Hematopoietic multipotent progenitor cell treated with erythropoietin and hydrocortisone succinate and interleukin-3 and kit ligand, for 15 days (in vitro differentiated cells): ENCODE measurements at regions not wholly inside any gene's neighbourhood (a gene's known extent, or its start where the extent isn't known, plus 50 kb on each side); places are given as distances from the start of the nearest gene placed in this dataset.
"Not testable (repeated sequence)": the region's sequence is repeated elsewhere in the genome, so short reads cannot be mapped to it uniquely, and the experiment has no call there.

Experiments used
- DNase-seq: peaks from one replicate; pipeline ENCODE4 v3.0.0-alpha.2; 2015; ENCODE audit warnings: low spot score

- no peak for DNase-seq
These were observed 655.0 kb downstream of the QKI start for GRCh38 chr6:164069350-164069990.

DNA sequence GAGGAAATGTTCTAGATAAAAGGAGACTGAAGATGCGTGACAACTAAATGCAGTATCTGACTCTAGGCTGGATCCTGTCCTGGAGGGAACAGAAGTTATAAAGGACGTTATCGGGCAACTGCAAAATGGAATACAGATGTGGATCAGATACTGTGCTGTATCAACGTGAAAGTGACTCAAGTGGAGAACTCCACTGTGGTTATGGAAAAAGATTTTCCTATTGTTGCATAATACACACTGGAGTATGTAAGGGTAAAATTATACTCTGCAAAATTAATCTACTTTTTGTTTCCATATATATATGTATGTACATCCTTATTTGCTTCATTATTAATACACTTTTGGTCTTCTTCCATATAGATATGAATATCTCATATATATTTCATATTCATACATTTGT lies 654.0 kb downstream of the QKI start:
- DNase-seq, result no peak

DNA sequence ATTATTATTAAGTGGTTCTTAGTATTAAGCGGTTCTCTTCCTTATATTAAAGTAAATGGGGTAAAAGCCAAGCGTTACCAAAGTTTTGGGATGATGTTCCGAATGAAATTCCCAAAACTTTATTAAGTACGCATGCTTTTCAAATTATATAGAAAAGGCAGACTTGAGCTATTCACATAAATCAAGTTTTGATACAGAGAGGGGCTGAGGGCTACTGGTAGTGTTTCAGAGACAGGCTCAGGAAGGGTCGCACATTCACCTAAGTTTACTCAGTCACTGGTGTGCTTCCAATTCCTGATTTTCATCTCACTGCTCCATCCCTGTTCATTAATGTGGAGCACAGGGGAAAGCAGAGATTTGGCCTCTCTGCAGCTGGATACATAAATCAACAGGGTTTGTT lies 652.2 kb downstream of the QKI start:
- no peak for DNase-seq

DNA sequence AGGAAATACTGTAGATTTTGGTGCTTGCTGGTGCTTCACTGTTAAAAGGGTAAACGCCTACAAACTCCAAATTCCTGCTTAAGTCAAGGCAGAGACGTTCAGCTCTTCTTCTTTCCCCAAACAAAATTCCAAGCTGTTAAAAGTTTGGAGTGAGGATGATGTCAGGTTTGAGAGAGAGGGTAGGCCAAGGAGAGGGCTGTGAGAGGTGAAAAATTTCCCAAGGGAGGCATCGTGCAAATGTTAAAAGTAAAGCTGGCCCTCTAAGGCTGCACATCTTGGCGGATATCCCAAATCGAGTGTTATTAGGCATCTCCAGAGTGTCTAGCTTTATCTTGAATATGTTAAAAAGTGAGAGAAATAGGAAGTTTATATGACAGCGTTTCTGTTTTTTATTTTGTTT lies 651.8 kb downstream of the QKI start:
- DNase-seq, result no peak

DNA sequence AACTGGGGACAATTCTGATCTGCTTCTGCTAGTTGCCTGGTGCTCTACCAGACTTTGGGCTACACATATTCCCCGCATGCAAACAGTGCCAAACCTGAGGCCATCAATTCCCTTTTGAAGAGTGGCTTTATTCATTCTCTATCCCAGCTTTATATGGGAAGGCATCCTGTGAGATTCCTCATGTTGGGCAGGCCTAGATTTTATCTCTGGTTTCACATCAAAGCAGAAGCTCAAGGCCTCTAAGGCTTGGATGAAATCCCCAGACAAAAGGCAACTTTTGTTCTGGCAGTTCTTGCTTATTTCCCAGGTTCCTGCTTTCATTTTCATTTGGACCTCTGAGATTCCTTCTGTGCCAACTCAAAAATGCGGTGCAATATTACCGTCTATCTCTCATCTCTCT lies 648.8 kb downstream of the QKI start:
- no peak for DNase-seq

DNA sequence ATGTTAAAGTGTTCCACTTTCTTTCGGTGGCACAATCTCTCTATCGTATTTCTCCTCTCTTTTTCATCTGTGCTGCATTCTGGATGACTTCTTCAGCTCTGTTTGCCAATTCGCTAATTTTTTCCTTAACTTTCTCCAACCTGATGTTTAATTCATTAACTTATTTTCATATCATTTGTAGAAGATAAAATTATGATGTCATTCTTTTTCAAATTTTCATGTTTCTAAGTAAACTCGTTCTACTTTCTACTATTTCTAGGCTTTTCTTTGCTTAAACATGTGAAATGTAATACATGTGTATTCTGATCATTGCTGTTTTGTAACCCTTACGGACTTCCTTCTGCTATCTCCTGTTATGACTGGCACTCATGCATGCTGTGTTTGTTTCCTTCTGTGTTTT lies 648.4 kb downstream of the QKI start:
- no peak for DNase-seq

GRCh38 chr6:164057876-164058275 lies 643.4 kb downstream of the QKI start:
- no peak for DNase-seq

DNA sequence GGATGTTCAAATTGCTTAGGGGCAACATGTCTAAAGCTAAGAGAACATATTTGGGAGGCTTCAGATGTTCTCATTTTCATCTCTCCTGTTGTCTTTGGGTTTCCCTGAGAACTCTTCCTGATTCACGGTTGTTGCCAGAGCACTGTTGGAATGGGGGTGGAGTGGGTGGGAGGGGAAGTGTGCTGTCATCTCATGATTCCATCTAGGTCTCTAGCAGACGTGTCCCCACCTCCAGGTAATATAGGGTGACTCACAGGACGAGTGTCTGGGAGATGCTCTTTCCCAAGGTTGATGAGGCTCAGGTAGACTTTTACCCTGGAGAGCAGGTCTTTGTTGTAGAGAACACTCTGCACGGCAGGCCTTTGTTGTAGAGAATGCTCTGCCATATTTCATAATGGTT lies 636.9 kb downstream of the QKI start:
- DNase-seq, result no peak

GRCh38 chr6:164049517-164049988 lies 635.0 kb downstream of the QKI start:
- DNase-seq, result no peak

GRCh38 chr6:164048840-164049516 lies 634.5 kb downstream of the QKI start:
- DNase-seq, result no peak

- DNase-seq, result no peak
These were observed 630.6 kb downstream of the QKI start for GRCh38 chr6:164045082-164045481.

GRCh38 chr6:164043656-164044055 lies 629.1 kb downstream of the QKI start:
- DNase-seq, result not testable (repeated sequence)

DNA sequence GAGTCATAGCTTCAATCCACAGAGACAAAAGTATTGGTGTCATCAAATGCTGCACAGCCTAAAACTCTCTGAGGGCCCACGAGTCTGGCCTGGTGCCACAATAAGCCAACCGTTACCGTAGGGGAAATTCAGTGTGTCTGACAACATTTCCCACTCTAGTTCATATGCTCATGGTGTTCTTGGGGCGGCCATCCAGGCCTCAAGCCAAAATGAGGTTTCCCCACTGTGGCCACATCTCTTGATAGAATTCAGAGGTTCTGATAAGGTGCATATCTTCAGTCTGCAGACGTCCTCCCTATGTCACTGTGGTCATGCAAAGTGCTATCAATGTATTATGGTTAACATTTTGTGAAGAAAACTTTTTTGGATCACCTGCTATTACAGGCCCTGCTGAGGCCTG lies 627.7 kb downstream of the QKI start:
- peak; percentile 10 for DNase-seq

DNA sequence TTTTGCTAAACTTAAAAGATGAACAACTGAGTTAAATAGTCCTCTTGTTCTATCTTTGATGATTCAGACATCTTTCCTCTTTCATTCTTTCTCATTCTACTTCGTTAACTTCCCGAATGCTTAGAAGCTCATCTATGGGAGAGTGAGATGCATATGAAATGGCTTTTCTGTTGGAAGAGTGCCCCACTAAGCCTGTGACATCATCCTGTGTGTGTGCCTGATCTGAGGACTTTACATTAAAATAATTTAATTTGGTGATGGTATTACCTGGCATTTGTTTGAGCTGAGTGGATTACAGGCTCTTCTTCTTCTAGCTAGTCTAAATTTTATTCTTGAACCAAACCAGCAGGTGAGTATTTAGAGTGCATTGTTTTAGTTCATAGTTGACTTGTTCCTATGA lies 626.5 kb downstream of the QKI start:
- DNase-seq, result no peak

GRCh38 chr6:164039954-164040375 lies 625.4 kb downstream of the QKI start:
- peak; percentile 53 for DNase-seq

DNA sequence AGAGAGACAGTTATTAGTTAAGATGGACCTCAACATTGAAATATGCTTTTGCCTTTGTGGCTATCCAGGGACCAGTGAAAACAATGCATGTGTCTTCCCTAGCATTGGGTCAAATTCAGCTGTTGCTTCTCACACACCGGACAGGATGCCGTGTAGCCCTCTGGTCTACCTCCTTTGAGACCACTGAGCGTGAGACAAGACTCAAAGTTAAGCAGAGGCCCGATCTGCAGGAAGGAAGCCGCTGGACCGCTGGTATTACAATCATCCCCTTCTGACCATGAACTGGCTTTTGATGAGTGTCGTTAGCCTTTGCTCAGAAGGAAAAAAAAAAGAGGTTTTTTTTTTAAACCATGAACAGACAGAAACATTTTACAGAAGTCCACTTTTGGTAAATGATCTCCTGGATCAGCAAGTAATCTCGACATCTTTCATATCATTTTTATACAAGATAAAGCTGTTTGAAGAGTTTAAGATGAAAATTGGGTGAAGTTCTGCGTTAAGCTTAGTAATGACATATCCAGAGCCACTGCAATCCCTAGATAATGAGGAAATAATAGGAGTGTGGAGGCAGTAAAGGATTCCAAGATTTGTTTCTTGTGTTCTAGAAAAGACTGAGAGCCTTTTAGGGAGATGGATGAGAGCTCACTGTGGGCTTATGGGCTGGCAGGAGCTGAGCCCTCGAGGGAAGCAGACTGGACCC lies 622.8 kb downstream of the QKI start:
- no peak for DNase-seq

GRCh38 chr6:164035900-164036485 lies 621.5 kb downstream of the QKI start:
- no peak for DNase-seq

GRCh38 chr6:164034602-164035140 lies 620.2 kb downstream of the QKI start:
- DNase-seq, result no peak

GRCh38 chr6:164025180-164025579 lies 610.7 kb downstream of the QKI start:
- no peak for DNase-seq

DNA sequence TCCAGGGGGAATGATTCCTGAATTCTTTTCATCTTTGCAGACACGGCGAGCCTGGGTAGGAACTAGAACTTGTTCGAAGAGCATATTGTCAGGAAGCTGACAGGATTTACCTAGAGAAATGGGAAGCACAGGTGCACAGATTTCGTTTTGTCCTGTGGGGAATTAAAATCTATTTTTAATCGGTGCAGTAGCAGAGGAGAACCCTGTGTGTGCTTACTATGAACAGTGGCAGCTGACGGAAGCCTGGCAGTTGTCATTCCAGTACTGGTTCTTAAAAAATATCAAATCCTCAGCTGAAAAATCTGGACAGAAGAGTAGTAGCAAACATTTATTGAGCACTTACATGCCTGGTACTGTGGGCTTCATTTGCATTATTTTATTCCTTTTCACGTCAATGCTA lies 609.0 kb downstream of the QKI start:
- DNase-seq, result no peak

DNA sequence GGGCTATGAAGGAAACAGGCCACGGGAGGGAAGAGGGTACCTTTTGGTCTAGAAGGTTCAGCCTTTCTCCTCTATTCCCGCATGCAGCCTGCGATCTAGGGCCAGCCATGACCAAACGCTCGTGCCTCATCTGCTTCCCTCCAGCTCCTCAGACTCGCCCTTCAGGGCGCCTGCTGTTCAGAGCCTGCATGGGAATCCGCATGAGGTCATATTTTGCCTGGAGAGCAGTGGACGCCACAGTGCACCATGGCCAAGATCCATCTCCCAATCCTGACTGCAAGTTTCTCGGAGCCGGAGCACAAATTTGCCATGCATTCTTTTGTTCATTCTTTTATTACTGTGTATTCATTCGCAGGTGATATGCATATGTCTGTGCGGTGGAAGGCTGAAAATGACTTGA lies 608.1 kb downstream of the QKI start:
- DNase-seq, result no peak

DNA sequence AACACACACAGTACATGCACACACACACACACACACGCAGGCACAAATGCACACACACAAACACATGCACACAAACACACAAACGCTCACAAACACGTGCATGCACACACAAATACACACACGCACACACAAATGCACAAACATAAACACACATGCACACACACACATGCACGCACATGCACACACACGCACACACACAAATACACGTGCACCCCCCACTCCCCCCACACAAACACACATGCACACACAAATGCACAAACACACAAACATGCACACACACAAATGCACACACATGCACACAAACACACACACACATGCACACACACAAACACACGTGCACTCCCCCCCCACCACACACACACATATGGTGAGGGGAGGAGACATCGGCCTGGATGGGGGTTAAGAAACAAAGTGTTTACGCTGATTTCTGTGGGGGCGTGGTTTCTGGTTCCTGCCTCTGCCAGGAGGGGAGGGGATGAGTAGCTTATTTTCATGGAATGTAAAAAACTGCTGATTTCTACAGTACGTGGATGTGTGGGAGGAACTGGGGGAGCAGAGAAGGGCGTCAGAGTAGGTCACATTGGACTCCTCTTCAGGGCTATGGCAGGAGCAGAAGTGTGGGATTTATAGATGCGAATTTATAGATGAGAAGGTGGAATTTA lies 607.2 kb downstream of the QKI start:
- DNase-seq, result no peak
